H1 (cell line): ENCODE measurements at regions not wholly inside any gene's neighbourhood (a gene's known extent, or its start where the extent isn't known, plus 50 kb on each side); places are given as distances from the start of the nearest gene placed in this dataset.

ENCODE experiments used
- BCL11A ChIP-seq, 2 experiments: IDR thresholded peaks; one replicate each; pipeline ENCODE4 v1.6.1; 2011; ENCODE audit warnings: low read depth in 2 of 2, low read length in 2 of 2, mild to moderate bottlenecking in 2 of 2
- CHD1 ChIP-seq: IDR thresholded peaks from 2 replicates; pipeline ENCODE4 v1.6.1; 2012; ENCODE audit warnings: low read depth, low read length, improper control_type of control experiment
- CHD2 ChIP-seq: IDR thresholded peaks from 2 replicates; pipeline ENCODE4 v1.6.1; 2012; ENCODE audit warnings: low read length, improper control_type of control experiment
- CHD7 ChIP-seq: fragments of 300-600 bp; sonication (generic); IDR thresholded peaks from 2 replicates; pipeline ENCODE4 v1.7.1; 2012; ENCODE audit warnings: low read length, moderate library complexity, mild to moderate bottlenecking, inconsistent platforms; ENCODE audit not compliant: insufficient replicate concordance
- FOSL1 ChIP-seq: IDR thresholded peaks from 2 replicates; pipeline ENCODE4 v1.6.1; 2011; ENCODE audit warnings: mild to moderate bottlenecking, low read depth, low read length, moderate library complexity; ENCODE audit not compliant: insufficient read depth
- MAFK ChIP-seq: IDR thresholded peaks from 2 replicates; pipeline ENCODE4 v1.6.1; 2012; ENCODE audit warnings: low read depth, mild to moderate bottlenecking, improper control_type of control experiment, low read length
- NRF1 ChIP-seq: IDR thresholded peaks from 2 replicates; pipeline ENCODE4 v1.6.1; 2011; ENCODE audit warnings: mild to moderate bottlenecking, low read depth, low read length, improper control_type of control experiment
- RFX5 ChIP-seq: IDR thresholded peaks from 2 replicates; pipeline ENCODE4 v1.6.1; 2011; ENCODE audit warnings: low read depth, low read length, improper control_type of control experiment, borderline replicate concordance
- SAP30 ChIP-seq: fragments of 300-600 bp; sonication (generic); IDR thresholded peaks from 2 replicates; pipeline ENCODE4 v1.7.1; 2012; ENCODE audit warnings: low read length, moderate library complexity, mild to moderate bottlenecking, inconsistent platforms; ENCODE audit not compliant: insufficient read depth, insufficient replicate concordance
- SP1 ChIP-seq: IDR thresholded peaks from 2 replicates; pipeline ENCODE4 v1.6.1; 2011; ENCODE audit warnings: low read depth, low read length
- TAF7 ChIP-seq: optimal IDR thresholded peaks from 2 replicates; pipeline ENCODE3; 2011; ENCODE audit warnings: low read depth, mild to moderate bottlenecking, inconsistent platforms, low read length, moderate library complexity, borderline replicate concordance
- TEAD4 ChIP-seq: IDR thresholded peaks from 2 replicates; pipeline ENCODE4 v1.6.1; 2012; ENCODE audit warnings: low read depth, low read length, inconsistent platforms, mixed read lengths
- ZNF274 ChIP-seq: IDR thresholded peaks from 2 replicates; pipeline ENCODE4 v1.7.0; 2012; ENCODE audit warnings: low read length, borderline replicate concordance; ENCODE audit errors: extremely low read depth

DNA sequence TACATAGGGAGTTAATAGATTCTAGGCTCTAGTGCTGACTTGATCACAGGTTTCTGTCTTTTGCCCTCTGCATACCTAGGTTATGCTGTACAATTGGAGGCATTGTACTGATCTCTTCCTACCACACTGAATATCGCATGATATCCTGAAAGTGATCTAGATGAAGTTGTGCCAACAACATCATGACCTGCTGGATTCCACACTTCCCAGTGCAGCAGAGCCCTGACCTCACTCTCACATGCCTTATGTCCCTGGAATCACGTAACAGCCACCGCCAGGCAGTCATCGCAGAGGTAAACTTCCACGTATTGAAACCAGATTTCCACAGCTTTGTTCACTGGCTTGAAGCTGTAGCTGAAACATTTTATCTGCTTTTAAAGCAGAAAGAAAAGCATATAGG is 214.0 kb downstream of the ANKRD30B start (continued):
- TF ChIP-seq CHD7 (no peak), RFX5 (no peak), CHD1 (no peak), BCL11A (IDR thresholded peaks at IDR 0.05; ENCODE audit: low read depth in 2 of 2, low read length in 2 of 2) (no peak), MAFK (no peak), SAP30 (no peak), NRF1 (no peak), SP1 (no peak), TEAD4 (no peak), TAF7 (no peak), CHD2 (no peak), ZNF274 (no peak), FOSL1 (no peak)
